Erythroblast (primary cell): ENCODE measurements at regions not wholly inside any gene's neighbourhood (a gene's known extent, or its start where the extent isn't known, plus 50 kb on each side); places are given as distances from the start of the nearest gene placed in this dataset.

Experiments used
- GATA1 ChIP-seq: IDR thresholded peaks from 2 replicates; pipeline ENCODE4 v1.6.1; 2011; ENCODE audit warnings: low read depth, mild to moderate bottlenecking, control low read depth, low read length, moderate library complexity
- POLR2A ChIP-seq: IDR thresholded peaks from 2 replicates; pipeline ENCODE4 v1.6.1; 2011; ENCODE audit warnings: mild to moderate bottlenecking, low read length

GRCh38 chr9:82412586-82413305, 424.2 kb downstream of the SPATA31D1 start:
- no peak for TF ChIP-seq POLR2A
- TF ChIP-seq GATA1, result no peak
